Smooth muscle cell (in vitro differentiated cells): ENCODE measurements at regions not wholly inside any gene's neighbourhood (a gene's known extent, or its start where the extent isn't known, plus 50 kb on each side); places are given as distances from the start of the nearest gene placed in this dataset.
"Not testable (repeated sequence)": the region's sequence is repeated elsewhere in the genome, so short reads cannot be mapped to it uniquely, and the experiment has no call there.

Experiments
- DNase-seq: peaks from one replicate; lab custom pipeline; 2025; ENCODE audit not compliant: unreplicated experiment; lab: John Stamatoyannopoulos, UW
- H2AFZ ChIP-seq: fragments of 200-600 bp; sonication (generic); 2 replicates; pipeline ENCODE4 v1.6.0; 2016; ENCODE audit warnings: antibody characterized with exemption, low read depth, mild to moderate bottlenecking
- H3F3A ChIP-seq: fragments of 200-600 bp; sonication (generic); 2 replicates; pipeline ENCODE4 v1.6.0; 2017; ENCODE audit warnings: antibody characterized with exemption, low read depth
- H3K27ac ChIP-seq: fragments of 200-600 bp; sonication (generic); 2 replicates; pipeline ENCODE4 v1.5.1; 2016; ENCODE audit warnings: low read depth, mild to moderate bottlenecking
- H3K27me3 ChIP-seq: fragments of 200-600 bp; sonication (generic); 2 replicates; pipeline ENCODE4 v1.6.1; 2016; ENCODE audit warnings: low read depth, mild to moderate bottlenecking
- H3K36me3 ChIP-seq: fragments of 200-600 bp; sonication (generic); 2 replicates; pipeline ENCODE4 v1.5.1; 2016; ENCODE audit warnings: low read depth
- H3K4me1 ChIP-seq: fragments of 200-600 bp; sonication (generic); 2 replicates; pipeline ENCODE4 v1.5.1; 2016; ENCODE audit warnings: low read depth
- H3K4me2 ChIP-seq: fragments of 200-600 bp; sonication (generic); 2 replicates; pipeline ENCODE4 v1.6.0; 2016; ENCODE audit warnings: mild to moderate bottlenecking
- H3K4me3 ChIP-seq: fragments of 200-600 bp; sonication (generic); 2 replicates; pipeline ENCODE4 v1.5.1; 2016; ENCODE audit warnings: mild to moderate bottlenecking
- H3K79me2 ChIP-seq: fragments of 200-600 bp; sonication (generic); 2 replicates; pipeline ENCODE4 v1.6.0; 2016; ENCODE audit warnings: low read depth, mild to moderate bottlenecking
- H3K9ac ChIP-seq: fragments of 200-600 bp; sonication (generic); 2 replicates; pipeline ENCODE4 v1.6.0; 2016; ENCODE audit warnings: low read depth
- H3K9me3 ChIP-seq: fragments of 200-600 bp; sonication (generic); replicated peaks from 2 replicates; pipeline ENCODE4 v1.5.1; 2016; ENCODE audit warnings: low read depth
- H4K20me1 ChIP-seq: fragments of 200-600 bp; sonication (generic); 2 replicates; pipeline ENCODE4 v1.6.0; 2016; ENCODE audit warnings: low read depth
- WGBS: methylation state at CpG from one replicate; pipeline ENCODE4 v1.1.7; 2016; ENCODE audit warnings: low lambda C conversion rate; 5-methylcytosine and 5-hydroxymethylcytosine counted together
- TF ChIP-seq, protein P1 (sequence below): fragments of 200-600 bp; sonication (generic); IDR thresholded peaks from 2 replicates; pipeline ENCODE4 v1.5.1; 2017; ENCODE audit warnings: borderline replicate concordance, mild to moderate bottlenecking, antibody characterized with exemption; ENCODE audit not compliant: insufficient read depth, poor library complexity, severe bottlenecking

- WGBS, result 72% methylated on average over 3 of the region's 3 CpGs
- Histone ChIP-seq H3K9me3 (no peaks in the 10 kb centered on the region), H3K4me2 (no peak overlapping the region), H3F3A (no peaks in the 10 kb centered on the region), H2AFZ (no peak overlapping the region), H3K4me3 (no peak overlapping the region), H4K20me1 (no peaks in the 10 kb centered on the region), H3K27me3 (no peaks in the 10 kb centered on the region), H3K36me3 (no peaks in the 10 kb centered on the region), H3K27ac (no peak overlapping the region), H3K4me1 (no peaks in the 10 kb centered on the region), H3K79me2 (no peaks in the 10 kb centered on the region), H3K9ac (no peak overlapping the region)
- TF ChIP-seq, protein P1, sequence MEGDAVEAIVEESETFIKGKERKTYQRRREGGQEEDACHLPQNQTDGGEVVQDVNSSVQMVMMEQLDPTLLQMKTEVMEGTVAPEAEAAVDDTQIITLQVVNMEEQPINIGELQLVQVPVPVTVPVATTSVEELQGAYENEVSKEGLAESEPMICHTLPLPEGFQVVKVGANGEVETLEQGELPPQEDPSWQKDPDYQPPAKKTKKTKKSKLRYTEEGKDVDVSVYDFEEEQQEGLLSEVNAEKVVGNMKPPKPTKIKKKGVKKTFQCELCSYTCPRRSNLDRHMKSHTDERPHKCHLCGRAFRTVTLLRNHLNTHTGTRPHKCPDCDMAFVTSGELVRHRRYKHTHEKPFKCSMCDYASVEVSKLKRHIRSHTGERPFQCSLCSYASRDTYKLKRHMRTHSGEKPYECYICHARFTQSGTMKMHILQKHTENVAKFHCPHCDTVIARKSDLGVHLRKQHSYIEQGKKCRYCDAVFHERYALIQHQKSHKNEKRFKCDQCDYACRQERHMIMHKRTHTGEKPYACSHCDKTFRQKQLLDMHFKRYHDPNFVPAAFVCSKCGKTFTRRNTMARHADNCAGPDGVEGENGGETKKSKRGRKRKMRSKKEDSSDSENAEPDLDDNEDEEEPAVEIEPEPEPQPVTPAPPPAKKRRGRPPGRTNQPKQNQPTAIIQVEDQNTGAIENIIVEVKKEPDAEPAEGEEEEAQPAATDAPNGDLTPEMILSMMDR, result no peak
- no peak for DNase-seq
Observed at GRCh38 chr6:71088166-71088565, 131.3 kb upstream of the B3GAT2 start.

GRCh38 chr6:71090217-71090616, 133.4 kb upstream of the B3GAT2 start:
- no peak for DNase-seq
- Histone ChIP-seq H3K4me1 (no peaks in the 10 kb centered on the region), H3K4me2 (no peak overlapping the region), H3K4me3 (no peak overlapping the region), H3K36me3 (no peaks in the 10 kb centered on the region), H3K79me2 (no peaks in the 10 kb centered on the region), H4K20me1 (no peaks in the 10 kb centered on the region), H3K27me3 (no peaks in the 10 kb centered on the region), H3K9ac (no peak overlapping the region), H3F3A (no peaks in the 10 kb centered on the region), H3K27ac (no peak overlapping the region), H2AFZ (no peak overlapping the region), H3K9me3 (no peaks in the 10 kb centered on the region)
- WGBS, result 85% methylated on average over 4 of the region's 4 CpGs
- TF ChIP-seq, protein P1, result no peak

DNA sequence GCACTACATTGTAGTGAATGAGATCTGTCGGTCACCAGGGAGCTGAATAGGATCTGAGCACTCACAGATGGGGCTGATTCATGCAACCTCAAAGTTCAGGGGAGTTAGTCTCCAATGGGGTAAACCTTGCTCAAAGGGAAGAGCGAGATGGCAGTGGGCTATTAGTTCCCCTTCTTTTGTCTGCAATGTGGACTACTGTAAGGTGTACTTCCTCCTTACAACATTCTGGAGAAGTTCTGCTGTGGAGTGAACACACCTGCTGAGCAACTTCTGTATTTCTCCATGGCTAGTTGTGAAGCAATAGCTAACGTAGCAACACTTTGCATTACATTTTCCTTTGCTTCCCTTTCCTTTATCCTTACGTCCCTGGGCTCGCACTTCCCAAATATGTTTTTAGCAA, 134.3 kb upstream of the B3GAT2 start:
- H3K27ac ChIP-seq, result no peak overlapping the region
- WGBS, result 90% methylated on average over 5 of the region's 5 CpGs

DNA sequence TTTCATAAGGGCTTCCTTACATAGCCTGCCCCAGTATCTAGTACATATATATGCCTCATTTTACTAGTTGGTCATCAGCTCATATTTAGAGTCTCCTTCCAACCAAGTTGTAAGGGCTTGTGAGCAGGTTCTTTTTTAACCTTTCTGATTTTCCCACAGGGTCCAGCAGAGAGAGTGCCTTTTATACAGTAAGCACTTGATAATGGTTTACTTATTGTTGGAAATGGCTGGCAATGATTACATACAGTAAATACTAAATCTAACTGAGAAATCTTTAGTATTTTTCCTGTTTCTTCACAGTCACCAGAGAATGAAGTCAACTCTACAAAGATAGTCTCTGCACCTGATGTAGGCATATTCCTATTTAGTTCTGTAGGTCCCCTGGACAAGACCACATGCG, 135.1 kb upstream of the B3GAT2 start:
- Histone ChIP-seq H3K4me2 (no peak overlapping the region), H3K27me3 (no peaks in the 10 kb centered on the region), H3K79me2 (no peaks in the 10 kb centered on the region), H3K9me3 (no peaks in the 10 kb centered on the region), H3K36me3 (no peaks in the 10 kb centered on the region), H3K4me3 (no peak overlapping the region), H3K27ac (no peak overlapping the region), H3K4me1 (no peaks in the 10 kb centered on the region), H2AFZ (no peak overlapping the region), H3F3A (no peaks in the 10 kb centered on the region), H3K9ac (no peak overlapping the region), H4K20me1 (no peaks in the 10 kb centered on the region)
- TF ChIP-seq, protein P1, result no peak
- DNase-seq, result no peak
- WGBS, result 92% methylated on average over 1 of the region's 1 CpG

More for the DNA sequence above, 134.3 kb upstream of the B3GAT2 start:
- no peaks in the 10 kb centered on the region for H3F3A ChIP-seq
- DNase-seq, result no peak
- no peak overlapping the region for H3K9ac ChIP-seq
- no peak overlapping the region for H3K4me2 ChIP-seq
- no peak overlapping the region for H3K4me3 ChIP-seq
- no peaks in the 10 kb centered on the region for H3K9me3 ChIP-seq
- TF ChIP-seq, protein P1, result no peak
- no peaks in the 10 kb centered on the region for H3K36me3 ChIP-seq
- H3K79me2 ChIP-seq, result no peaks in the 10 kb centered on the region
- H4K20me1 ChIP-seq, result no peaks in the 10 kb centered on the region
- H2AFZ ChIP-seq, result no peak overlapping the region
- no peaks in the 10 kb centered on the region for H3K4me1 ChIP-seq
- H3K27me3 ChIP-seq, result no peaks in the 10 kb centered on the region

- H3K79me2 ChIP-seq, H3F3A ChIP-seq, DNase-seq, H3K27ac ChIP-seq, H3K4me1 ChIP-seq, H3K9ac ChIP-seq, H3K9me3 ChIP-seq, H3K4me3 ChIP-seq, H3K4me2 ChIP-seq, H3K27me3 ChIP-seq, H2AFZ ChIP-seq, H3K36me3 ChIP-seq, H4K20me1 ChIP-seq: not testable (repeated sequence)
- WGBS, result 75% methylated on average over 2 of the region's 2 CpGs
Observed at GRCh38 chr6:71097264-71097663, 140.4 kb upstream of the B3GAT2 start.
